ENCODE measurements at regions not wholly inside any gene's neighbourhood (a gene's known extent, or its start where the extent isn't known, plus 50 kb on each side); places are given as distances from the start of the nearest gene placed in this dataset.
"Not testable (repeated sequence)": the region's sequence is repeated elsewhere in the genome, so short reads cannot be mapped to it uniquely, and the experiment has no call there.

DNA sequence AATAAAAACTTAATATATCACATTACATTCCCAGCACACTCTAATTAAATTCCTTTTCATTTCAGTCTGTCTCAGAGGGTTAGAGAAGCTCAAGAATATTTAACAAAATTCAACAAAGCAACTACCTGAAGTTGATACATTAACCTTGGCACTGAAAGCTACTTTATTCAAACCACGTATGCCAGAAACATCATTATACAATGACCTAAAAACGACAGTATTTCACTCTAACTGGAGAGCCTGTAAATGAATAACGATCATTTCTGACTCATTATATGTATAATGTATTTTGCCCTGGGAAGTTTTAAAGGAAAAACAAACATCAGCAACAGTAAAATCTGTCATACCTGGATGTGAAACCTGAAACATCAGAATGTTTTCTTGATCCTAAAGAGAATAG, 270.1 kb downstream of the SLITRK5 start:
- WGBS, result 82% methylated on average over 3 of the region's 3 CpGs

GRCh38 chr13:87942205-87942604, 271.0 kb downstream of the SLITRK5 start:
- H3K27me3 ChIP-seq (ENCODE audit: control insufficient read depth in 2 of 2, insufficient read depth in 1 of 2, low read length in 1 of 2), result no peaks in the 10 kb centered on the region
- WGBS, result 92% methylated on average over 1 of the region's 1 CpG
- H3K27ac ChIP-seq (ENCODE audit: low read depth in 1 of 2, low read length in 1 of 2), result no peak overlapping the region
- no peaks in the 10 kb centered on the region for H3K4me1 ChIP-seq (ENCODE audit: control insufficient read depth in 2 of 2, insufficient read depth in 2 of 2, low read length in 2 of 2)
- no peak for DNase-seq (ENCODE audit: low read depth in 6 of 9, low spot score in 9 of 9)
- no peaks in the 10 kb centered on the region for H3K36me3 ChIP-seq (ENCODE audit: control insufficient read depth in 2 of 2, insufficient read depth in 2 of 2, low read length in 1 of 2)
- no peaks in the 10 kb centered on the region for H3K9me3 ChIP-seq (ENCODE audit: control insufficient read depth in 2 of 2, insufficient read depth in 1 of 2, low read length in 1 of 2)
- no peak overlapping the region for H3K4me3 ChIP-seq (ENCODE audit: low read length in 2 of 2)

More for the DNA sequence above, 270.1 kb downstream of the SLITRK5 start:
- DNase-seq (ENCODE audit: low read depth in 6 of 9, low spot score in 9 of 9), result no peak
- Histone ChIP-seq H3K27ac (ENCODE audit: low read depth in 1 of 2, low read length in 1 of 2) (no peak overlapping the region), H3K36me3 (ENCODE audit: control insufficient read depth in 2 of 2, insufficient read depth in 2 of 2, low read length in 1 of 2) (no peaks in the 10 kb centered on the region), H3K4me1 (ENCODE audit: control insufficient read depth in 2 of 2, insufficient read depth in 2 of 2, low read length in 2 of 2) (no peaks in the 10 kb centered on the region), H3K9me3 (ENCODE audit: control insufficient read depth in 2 of 2, insufficient read depth in 1 of 2, low read length in 1 of 2) (no peaks in the 10 kb centered on the region), H3K4me3 (ENCODE audit: low read length in 2 of 2) (no peak overlapping the region), H3K27me3 (ENCODE audit: control insufficient read depth in 2 of 2, insufficient read depth in 1 of 2, low read length in 1 of 2) (no peaks in the 10 kb centered on the region)

- Histone ChIP-seq H3K27me3 (ENCODE audit: control insufficient read depth in 2 of 2, insufficient read depth in 1 of 2, low read length in 1 of 2) (no peaks in the 10 kb centered on the region), H3K4me1 (ENCODE audit: control insufficient read depth in 2 of 2, insufficient read depth in 2 of 2, low read length in 2 of 2) (no peaks in the 10 kb centered on the region), H3K27ac (ENCODE audit: low read depth in 1 of 2, low read length in 1 of 2) (no peak overlapping the region), H3K9me3 (ENCODE audit: control insufficient read depth in 2 of 2, insufficient read depth in 1 of 2, low read length in 1 of 2) (no peaks in the 10 kb centered on the region), H3K4me3 (ENCODE audit: low read length in 2 of 2) (no peak overlapping the region), H3K36me3 (ENCODE audit: control insufficient read depth in 2 of 2, insufficient read depth in 2 of 2, low read length in 1 of 2) (no peaks in the 10 kb centered on the region)
- DNase-seq (ENCODE audit: low read depth in 6 of 9, low spot score in 9 of 9), result no peak
- 99% methylated on average over 1 of the region's 1 CpG for WGBS
Observed at GRCh38 chr13:87944038-87944437, 272.9 kb downstream of the SLITRK5 start.

GRCh38 chr13:87952377-87952776, 281.2 kb downstream of the SLITRK5 start:
- Histone ChIP-seq H3K9me3 (ENCODE audit: control insufficient read depth in 2 of 2, insufficient read depth in 1 of 2, low read length in 1 of 2) (no peaks in the 10 kb centered on the region), H3K27ac (ENCODE audit: low read depth in 1 of 2, low read length in 1 of 2) (no peak overlapping the region), H3K4me3 (ENCODE audit: low read length in 2 of 2) (no peak overlapping the region), H3K27me3 (ENCODE audit: control insufficient read depth in 2 of 2, insufficient read depth in 1 of 2, low read length in 1 of 2) (no peaks in the 10 kb centered on the region), H3K36me3 (ENCODE audit: control insufficient read depth in 2 of 2, insufficient read depth in 2 of 2, low read length in 1 of 2) (no peaks in the 10 kb centered on the region), H3K4me1 (ENCODE audit: control insufficient read depth in 2 of 2, insufficient read depth in 2 of 2, low read length in 2 of 2) (no peaks in the 10 kb centered on the region)
- DNase-seq (ENCODE audit: low read depth in 6 of 9, low spot score in 9 of 9), result no peak
- 90% methylated on average over 2 of the region's 2 CpGs for WGBS

- no peak for DNase-seq (ENCODE audit: low read depth in 6 of 9, low spot score in 9 of 9)
- H3K4me3 ChIP-seq (ENCODE audit: low read length in 2 of 2), result no peak overlapping the region
- H3K36me3 ChIP-seq (ENCODE audit: control insufficient read depth in 2 of 2, insufficient read depth in 2 of 2, low read length in 1 of 2), result no peaks in the 10 kb centered on the region
- H3K27ac ChIP-seq (ENCODE audit: low read depth in 1 of 2, low read length in 1 of 2), result no peak overlapping the region
- no peaks in the 10 kb centered on the region for H3K9me3 ChIP-seq (ENCODE audit: control insufficient read depth in 2 of 2, insufficient read depth in 1 of 2, low read length in 1 of 2)
- WGBS, result 95% methylated on average over 3 of the region's 3 CpGs
- H3K27me3 ChIP-seq (ENCODE audit: control insufficient read depth in 2 of 2, insufficient read depth in 1 of 2, low read length in 1 of 2), result no peaks in the 10 kb centered on the region
- no peaks in the 10 kb centered on the region for H3K4me1 ChIP-seq (ENCODE audit: control insufficient read depth in 2 of 2, insufficient read depth in 2 of 2, low read length in 2 of 2)
Observed at GRCh38 chr13:87953381-87953780, 282.2 kb downstream of the SLITRK5 start.

GRCh38 chr13:87954091-87954490, 282.9 kb downstream of the SLITRK5 start:
- Histone ChIP-seq H3K4me3 (ENCODE audit: low read length in 2 of 2) (no peak overlapping the region), H3K36me3 (ENCODE audit: control insufficient read depth in 2 of 2, insufficient read depth in 2 of 2, low read length in 1 of 2) (no peaks in the 10 kb centered on the region), H3K27ac (ENCODE audit: low read depth in 1 of 2, low read length in 1 of 2) (no peak overlapping the region), H3K4me1 (ENCODE audit: control insufficient read depth in 2 of 2, insufficient read depth in 2 of 2, low read length in 2 of 2) (no peaks in the 10 kb centered on the region), H3K27me3 (ENCODE audit: control insufficient read depth in 2 of 2, insufficient read depth in 1 of 2, low read length in 1 of 2) (no peaks in the 10 kb centered on the region), H3K9me3 (ENCODE audit: control insufficient read depth in 2 of 2, insufficient read depth in 1 of 2, low read length in 1 of 2) (no peaks in the 10 kb centered on the region)
- no peak for DNase-seq (ENCODE audit: low read depth in 6 of 9, low spot score in 9 of 9)
- WGBS, result 87% methylated on average over 3 of the region's 3 CpGs

- Histone ChIP-seq H3K27me3 (ENCODE audit: control insufficient read depth in 2 of 2, insufficient read depth in 1 of 2, low read length in 1 of 2) (no peaks in the 10 kb centered on the region), H3K4me3 (ENCODE audit: low read length in 2 of 2) (no peak overlapping the region), H3K4me1 (ENCODE audit: control insufficient read depth in 2 of 2, insufficient read depth in 2 of 2, low read length in 2 of 2) (no peaks in the 10 kb centered on the region), H3K27ac (ENCODE audit: low read depth in 1 of 2, low read length in 1 of 2) (no peak overlapping the region), H3K36me3 (ENCODE audit: control insufficient read depth in 2 of 2, insufficient read depth in 2 of 2, low read length in 1 of 2) (no peaks in the 10 kb centered on the region), H3K9me3 (ENCODE audit: control insufficient read depth in 2 of 2, insufficient read depth in 1 of 2, low read length in 1 of 2) (no peaks in the 10 kb centered on the region)
- no peak for DNase-seq (ENCODE audit: low read depth in 6 of 9, low spot score in 9 of 9)
- 92% methylated on average over 3 of the region's 3 CpGs for WGBS
Observed at GRCh38 chr13:87961546-87961945, 290.4 kb downstream of the SLITRK5 start.

DNA sequence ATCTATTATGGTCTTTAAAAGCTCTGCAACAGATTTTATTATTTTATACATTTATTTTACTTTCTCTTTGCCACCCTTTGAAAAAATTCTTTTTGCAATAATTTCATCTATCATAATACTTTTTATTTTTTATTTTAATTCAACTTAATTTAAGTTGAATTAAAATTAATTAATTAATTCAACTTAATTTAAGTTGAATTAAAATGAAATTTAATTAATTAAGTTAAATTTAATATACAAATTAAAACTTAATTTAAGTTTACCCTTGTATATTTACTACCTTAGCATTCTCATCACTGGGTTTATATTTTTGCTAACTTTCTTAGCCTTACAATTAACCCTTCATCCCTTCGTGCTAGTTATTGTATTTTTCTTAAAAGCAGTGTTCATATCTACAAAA, 301.4 kb downstream of the SLITRK5 start:
- H3K27ac ChIP-seq (ENCODE audit: low read depth in 1 of 2, low read length in 1 of 2), result no peak overlapping the region
- DNase-seq (ENCODE audit: low read depth in 6 of 9, low spot score in 9 of 9), result no peak
- WGBS, result 89% methylated on average over 1 of the region's 1 CpG
- H3K36me3 ChIP-seq (ENCODE audit: control insufficient read depth in 2 of 2, insufficient read depth in 2 of 2, low read length in 1 of 2), result no peaks in the 10 kb centered on the region
- H3K4me3 ChIP-seq (ENCODE audit: low read length in 2 of 2), result no peak overlapping the region
- no peaks in the 10 kb centered on the region for H3K27me3 ChIP-seq (ENCODE audit: control insufficient read depth in 2 of 2, insufficient read depth in 1 of 2, low read length in 1 of 2)
- H3K9me3 ChIP-seq (ENCODE audit: control insufficient read depth in 2 of 2, insufficient read depth in 1 of 2, low read length in 1 of 2), result no peaks in the 10 kb centered on the region
- H3K4me1 ChIP-seq (ENCODE audit: control insufficient read depth in 2 of 2, insufficient read depth in 2 of 2, low read length in 2 of 2), result no peaks in the 10 kb centered on the region

- Histone ChIP-seq H3K4me1 (ENCODE audit: control insufficient read depth in 2 of 2, insufficient read depth in 2 of 2, low read length in 2 of 2) (no peaks in the 10 kb centered on the region), H3K4me3 (ENCODE audit: low read length in 2 of 2) (no peak overlapping the region), H3K27me3 (ENCODE audit: control insufficient read depth in 2 of 2, insufficient read depth in 1 of 2, low read length in 1 of 2) (no peaks in the 10 kb centered on the region), H3K9me3 (ENCODE audit: control insufficient read depth in 2 of 2, insufficient read depth in 1 of 2, low read length in 1 of 2) (no peaks in the 10 kb centered on the region), H3K27ac (ENCODE audit: low read depth in 1 of 2, low read length in 1 of 2) (no peak overlapping the region), H3K36me3 (ENCODE audit: control insufficient read depth in 2 of 2, insufficient read depth in 2 of 2, low read length in 1 of 2) (no peaks in the 10 kb centered on the region)
- no peak for DNase-seq (ENCODE audit: low read depth in 6 of 9, low spot score in 9 of 9)
- WGBS, result 93% methylated on average over 4 of the region's 4 CpGs
Observed at GRCh38 chr13:87975035-87975434, 303.9 kb downstream of the SLITRK5 start.

DNA sequence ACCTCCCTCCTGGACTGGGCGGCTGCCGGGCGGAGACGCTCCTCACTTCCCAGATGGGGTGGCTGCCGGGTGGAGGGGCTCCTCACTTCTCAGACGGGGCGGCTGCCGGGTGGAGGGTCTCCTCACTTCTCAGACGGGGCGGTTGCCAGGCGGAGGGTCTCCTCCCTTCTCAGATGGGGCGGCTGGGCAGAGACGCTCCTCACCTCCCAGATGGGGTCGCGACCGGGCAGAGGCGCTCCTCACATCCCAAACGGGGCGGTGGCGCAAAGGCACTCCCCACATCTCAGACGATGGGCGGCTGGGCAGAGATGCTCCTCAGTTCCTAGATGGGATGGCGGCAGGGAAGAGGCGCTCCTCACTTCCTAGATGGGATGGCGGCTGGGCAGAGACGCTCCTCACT, 305.5 kb downstream of the SLITRK5 start:
- not testable (repeated sequence) for H3K27me3 ChIP-seq (ENCODE audit: control insufficient read depth in 2 of 2, insufficient read depth in 1 of 2, low read length in 1 of 2); DNase-seq (ENCODE audit: low read depth in 6 of 9, low spot score in 9 of 9); H3K36me3 ChIP-seq (ENCODE audit: control insufficient read depth in 2 of 2, insufficient read depth in 2 of 2, low read length in 1 of 2); H3K27ac ChIP-seq (ENCODE audit: low read depth in 1 of 2, low read length in 1 of 2); H3K4me1 ChIP-seq (ENCODE audit: control insufficient read depth in 2 of 2, insufficient read depth in 2 of 2, low read length in 2 of 2); H3K4me3 ChIP-seq (ENCODE audit: low read length in 2 of 2); H3K9me3 ChIP-seq (ENCODE audit: control insufficient read depth in 2 of 2, insufficient read depth in 1 of 2, low read length in 1 of 2)
- WGBS, result 97% methylated on average over 24 of the region's 26 CpGs

All from thymus (tissue), 11 donors.